ENCODE measurements at regions not wholly inside any gene's neighbourhood (a gene's known extent, or its start where the extent isn't known, plus 50 kb on each side); places are given as distances from the start of the nearest gene placed in this dataset.

DNA sequence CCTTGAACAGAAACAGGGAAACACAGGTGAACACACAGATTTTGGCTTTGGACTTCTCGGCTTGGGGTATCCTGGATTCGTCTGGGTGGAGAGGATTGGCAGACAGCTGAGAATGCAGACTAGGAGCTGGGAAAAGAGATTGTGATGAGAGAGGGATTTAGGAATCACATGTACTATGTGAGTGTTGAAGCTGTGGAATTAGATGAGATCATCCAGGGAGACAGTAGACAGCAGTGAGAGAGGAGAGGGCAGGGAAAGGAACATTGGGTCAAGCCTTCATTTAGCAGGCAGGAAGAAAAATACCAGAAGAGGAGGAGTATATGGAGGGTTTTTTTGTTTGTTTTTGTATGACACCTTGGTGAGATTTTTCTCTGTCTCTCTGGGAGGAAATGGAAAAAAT, 262.1 kb upstream of the TBL1XR1 start:
- no peak overlapping the region for H3K4me3 Mint-ChIP-seq
- H3K79me2 ChIP-seq (ENCODE audit: control insufficient read depth, insufficient read depth, low read length): no peaks in the 10 kb centered on the region
- H3K4me3 ChIP-seq (ENCODE audit: control extremely low read depth in 1 of 5, extremely low read depth in 1 of 5, insufficient read depth in 1 of 5, low read depth in 2 of 5, low read length in 4 of 5): no peak overlapping the region
- no peaks in the 10 kb centered on the region for H3K4me1 ChIP-seq (ENCODE audit: control insufficient read depth in 2 of 2, insufficient read depth in 2 of 2, low read length in 2 of 2)
- peaks cover 0 to 12% (median 2%) of the 10 kb centered on the region in 3 donors for H3K9me3 ChIP-seq (ENCODE audit: control extremely low read depth in 1 of 3, control insufficient read depth in 2 of 3, insufficient read depth in 1 of 3, low read length in 2 of 3)
- ChIA-PET POLR2A (no interaction called here), CTCF (no interaction called here)
- 100% methylated on average over 2 of the region's 2 CpGs for WGBS (ENCODE audit: insufficient coverage)
- H3K27ac ChIP-seq (ENCODE audit: low read length in 2 of 2): no peak overlapping the region
- H3K27ac Mint-ChIP-seq: no peak overlapping the region
- intact Hi-C loops (cut with micrococcal nuclease): no loop called here
- TF ChIP-seq CTCF (IDR thresholded peaks at IDR 0.05): no peak
- TF ChIP-seq EZH2 (IDR thresholded peaks at IDR 0.05; ENCODE audit: borderline replicate concordance, insufficient read depth, low read depth, low read length, poor library complexity, severe bottlenecking): no peak
- no peaks in the 10 kb centered on the region for H3K27me3 ChIP-seq (replicated peaks in 1 of 4; ENCODE audit: control extremely low read depth in 1 of 4, control insufficient read depth in 3 of 4, insufficient read depth in 4 of 4, low read length in 3 of 4)
- no peak overlapping the region for H3K9ac ChIP-seq (ENCODE audit: low read length)
- H4K20me1 ChIP-seq (ENCODE audit: control insufficient read depth, insufficient read depth, low read length, poor library complexity, severe bottlenecking): no peaks in the 10 kb centered on the region
- no peak overlapping the region for H3K4me2 ChIP-seq (replicated peaks; ENCODE audit: low read depth, low read length, poor library complexity, severe bottlenecking)
- H3K9me3 Mint-ChIP-seq (ENCODE audit: insufficient read depth): no peaks in the 10 kb centered on the region
- DNase-seq: no peak
- no peak for ATAC-seq (ENCODE audit: low read depth)
- H2AFZ ChIP-seq (ENCODE audit: insufficient read depth, low read depth, low read length, poor library complexity, severe bottlenecking): no peak overlapping the region
- no peaks in the 10 kb centered on the region for H3K27me3 Mint-ChIP-seq
- H3K4me1 Mint-ChIP-seq: no peaks in the 10 kb centered on the region
- H3K36me3 ChIP-seq (replicated peaks in 1 of 2; ENCODE audit: control extremely low read depth in 1 of 2, control insufficient read depth in 1 of 2, extremely low read depth in 1 of 2, insufficient read depth in 2 of 2, low read length in 1 of 2): no peaks in the 10 kb centered on the region

GRCh38 chr3:177460047-177460446, 262.8 kb upstream of the TBL1XR1 start:
- Mint-ChIP-seq H3K27me3 (no peaks in the 10 kb centered on the region), H3K4me3 (no peak overlapping the region), H3K9me3 (ENCODE audit: insufficient read depth) (no peaks in the 10 kb centered on the region), H3K4me1 (no peaks in the 10 kb centered on the region), H3K27ac (no peak overlapping the region)
- Histone ChIP-seq H3K4me3 (ENCODE audit: control extremely low read depth in 1 of 5, extremely low read depth in 1 of 5, insufficient read depth in 1 of 5, low read depth in 2 of 5, low read length in 4 of 5) (no peak overlapping the region), H3K27me3 (replicated peaks in 1 of 4; ENCODE audit: control extremely low read depth in 1 of 4, control insufficient read depth in 3 of 4, insufficient read depth in 4 of 4, low read length in 3 of 4) (no peaks in the 10 kb centered on the region), H3K4me2 (replicated peaks; ENCODE audit: low read depth, low read length, poor library complexity, severe bottlenecking) (no peak overlapping the region), H4K20me1 (ENCODE audit: control insufficient read depth, insufficient read depth, low read length, poor library complexity, severe bottlenecking) (no peaks in the 10 kb centered on the region), H2AFZ (ENCODE audit: insufficient read depth, low read depth, low read length, poor library complexity, severe bottlenecking) (no peak overlapping the region), H3K36me3 (replicated peaks in 1 of 2; ENCODE audit: control extremely low read depth in 1 of 2, control insufficient read depth in 1 of 2, extremely low read depth in 1 of 2, insufficient read depth in 2 of 2, low read length in 1 of 2) (no peaks in the 10 kb centered on the region), H3K27ac (ENCODE audit: low read length in 2 of 2) (no peak overlapping the region), H3K9me3 (ENCODE audit: control extremely low read depth in 1 of 3, control insufficient read depth in 2 of 3, insufficient read depth in 1 of 3, low read length in 2 of 3) (peaks cover 0 to 12% (median 2%) of the 10 kb centered on the region in 3 donors), H3K79me2 (ENCODE audit: control insufficient read depth, insufficient read depth, low read length) (no peaks in the 10 kb centered on the region), H3K4me1 (ENCODE audit: control insufficient read depth in 2 of 2, insufficient read depth in 2 of 2, low read length in 2 of 2) (no peaks in the 10 kb centered on the region), H3K9ac (ENCODE audit: low read length) (no peak overlapping the region)
- ChIA-PET CTCF (no interaction called here), POLR2A (no interaction called here)
- 62% methylated on average over 5 of the region's 7 CpGs for WGBS (ENCODE audit: insufficient coverage)
- intact Hi-C loops (cut with micrococcal nuclease): no loop called here
- no peak for DNase-seq
- ATAC-seq (ENCODE audit: low read depth): no peak
- no peak for TF ChIP-seq EZH2 (IDR thresholded peaks at IDR 0.05; ENCODE audit: borderline replicate concordance, insufficient read depth, low read depth, low read length, poor library complexity, severe bottlenecking)
- TF ChIP-seq CTCF (IDR thresholded peaks at IDR 0.05): no peak
